HG03196 (cell line): ENCODE measurements at regions not wholly inside any gene's neighbourhood (a gene's known extent, or its start where the extent isn't known, plus 50 kb on each side); places are given as distances from the start of the nearest gene placed in this dataset.
"Not testable (repeated sequence)": the region's sequence is repeated elsewhere in the genome, so short reads cannot be mapped to it uniquely, and the experiment has no call there.

ENCODE experiments used
- ATAC-seq: cut with Tn5 transposase; IDR thresholded peaks from one replicate; pipeline ENCODE4 v1.9.1; 2021; ENCODE audit not compliant: unreplicated experiment

DNA sequence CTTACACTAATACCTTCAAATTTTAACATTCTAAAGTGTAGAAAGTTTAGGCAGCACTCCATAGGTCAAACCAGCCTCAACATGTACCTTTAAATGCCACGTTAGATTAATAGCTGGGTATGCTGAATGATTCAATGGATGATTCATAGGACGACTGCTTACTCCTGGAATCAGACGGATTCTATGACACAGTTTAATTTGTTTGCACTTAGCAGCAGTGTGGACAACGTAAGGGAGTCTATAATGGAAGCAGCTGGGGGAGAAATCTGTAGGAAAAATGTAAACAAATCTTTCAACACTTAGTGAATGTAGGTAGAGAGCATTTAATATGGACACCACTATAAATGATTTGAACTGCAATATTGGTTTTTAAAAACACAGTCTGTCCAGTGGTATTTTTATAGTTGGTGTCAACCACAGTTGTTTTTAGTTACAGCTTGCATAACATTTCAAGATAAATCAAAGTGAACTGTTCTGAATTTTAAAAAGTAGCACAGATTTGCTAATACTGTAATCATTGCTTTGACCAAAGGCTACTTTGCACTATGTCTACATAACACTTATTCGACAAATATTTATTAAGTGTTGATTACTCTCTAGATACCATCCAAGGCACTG is 701.5 kb upstream of the MEF2C start:
- ATAC-seq: no peak

DNA sequence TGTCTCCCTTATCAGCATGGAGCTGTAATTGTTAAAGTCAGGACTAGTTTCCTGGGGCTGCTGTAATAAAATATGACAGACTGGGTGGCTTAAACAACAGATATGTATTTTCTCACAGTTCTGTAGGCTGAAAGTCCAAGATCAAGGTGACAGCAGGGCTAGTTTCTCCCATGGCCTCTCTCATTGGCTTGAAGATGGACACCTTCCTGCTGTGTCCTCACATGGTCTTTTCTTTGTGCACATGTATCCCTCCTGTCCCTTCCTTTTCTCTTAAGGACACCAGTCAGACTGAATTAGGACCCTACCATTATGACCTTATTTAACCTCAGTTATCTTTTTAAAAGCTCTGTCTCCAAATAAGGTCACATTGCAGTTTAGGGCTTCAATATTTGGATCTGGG is 700.5 kb upstream of the MEF2C start:
- ATAC-seq: no peak

DNA sequence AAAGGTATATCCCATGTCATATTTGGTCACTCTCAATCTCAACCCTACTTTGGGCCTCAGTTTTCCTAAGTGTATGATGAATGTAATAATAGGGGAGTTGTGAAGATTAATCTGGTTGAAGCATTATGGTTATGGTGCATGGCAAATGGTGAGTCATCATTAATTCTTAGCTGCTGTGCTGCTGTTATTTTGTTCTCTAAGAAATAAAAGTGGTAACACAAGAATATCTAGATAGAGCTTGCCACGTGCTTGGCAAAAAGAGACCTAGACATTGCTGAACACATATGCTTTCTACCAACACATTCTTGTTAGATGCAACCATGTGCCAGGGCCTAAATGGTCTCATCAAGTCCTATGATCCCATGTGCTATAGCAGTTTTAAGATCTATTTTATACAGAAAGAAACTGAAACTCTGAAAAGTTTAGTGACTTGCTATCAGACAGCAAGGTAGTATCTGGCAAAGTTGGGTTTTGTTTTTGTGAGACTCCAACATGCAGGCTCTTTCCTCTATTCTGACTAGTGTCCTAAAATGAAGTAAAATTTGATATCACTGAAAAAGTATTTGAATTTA is 699.9 kb upstream of the MEF2C start:
- ATAC-seq: no peak

DNA sequence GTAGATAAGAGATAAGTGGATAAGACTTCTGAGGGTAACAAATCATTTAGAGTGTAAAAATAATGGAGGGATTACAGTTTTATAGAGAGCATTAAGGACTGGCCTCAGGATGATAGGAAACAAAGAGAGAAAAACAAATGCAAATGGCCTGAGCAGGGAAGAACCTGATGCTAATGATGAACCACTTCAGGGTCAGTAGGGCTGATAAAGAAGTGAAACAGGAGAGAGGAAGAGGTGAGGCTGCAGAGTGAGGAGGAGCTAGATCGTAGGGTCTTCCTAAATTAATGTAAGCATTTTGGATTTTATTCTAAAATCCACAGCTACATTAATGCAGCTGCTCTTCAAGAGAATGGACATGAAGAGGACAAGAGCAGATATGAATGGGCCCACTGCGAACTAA is 698.0 kb upstream of the MEF2C start:
- no peak for ATAC-seq

DNA sequence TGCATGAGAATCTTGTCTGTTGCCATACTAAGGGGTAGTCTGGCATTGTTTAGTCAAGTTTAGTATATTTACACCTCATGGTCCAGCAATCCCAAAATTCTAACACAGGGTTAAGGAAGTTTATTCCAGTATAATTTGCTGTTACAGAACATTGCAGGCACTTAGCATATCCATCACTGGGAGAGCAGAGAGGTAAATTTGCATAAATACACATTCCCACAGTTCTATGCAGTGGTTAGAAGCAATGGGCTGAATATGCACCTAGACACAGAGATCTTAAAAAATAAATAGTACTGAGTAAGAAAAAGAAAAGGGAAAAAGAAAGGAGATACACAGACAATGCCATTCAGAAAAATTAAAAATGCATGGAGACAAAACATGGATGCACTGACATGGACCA is 692.3 kb upstream of the MEF2C start:
- ATAC-seq: no peak

DNA sequence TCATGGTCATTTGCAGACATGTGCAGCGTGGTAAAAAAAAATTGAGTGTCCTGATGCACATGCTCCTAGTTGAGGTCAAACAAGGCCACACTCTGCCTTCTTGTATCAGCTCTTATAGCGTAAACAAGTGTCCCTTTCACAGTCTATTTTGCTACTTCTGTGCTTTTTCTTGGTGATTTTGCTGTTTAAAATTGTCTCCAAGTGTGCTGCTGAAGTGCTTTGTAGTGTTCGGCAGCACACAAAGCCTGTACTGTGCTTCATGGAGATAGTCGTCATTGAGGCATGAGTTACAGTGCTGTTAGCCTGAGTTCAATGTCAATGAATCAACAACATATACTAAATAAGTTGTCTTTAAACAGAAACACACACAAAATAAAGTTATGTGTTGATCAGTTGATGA is 690.4 kb upstream of the MEF2C start:
- ATAC-seq: no peak

DNA sequence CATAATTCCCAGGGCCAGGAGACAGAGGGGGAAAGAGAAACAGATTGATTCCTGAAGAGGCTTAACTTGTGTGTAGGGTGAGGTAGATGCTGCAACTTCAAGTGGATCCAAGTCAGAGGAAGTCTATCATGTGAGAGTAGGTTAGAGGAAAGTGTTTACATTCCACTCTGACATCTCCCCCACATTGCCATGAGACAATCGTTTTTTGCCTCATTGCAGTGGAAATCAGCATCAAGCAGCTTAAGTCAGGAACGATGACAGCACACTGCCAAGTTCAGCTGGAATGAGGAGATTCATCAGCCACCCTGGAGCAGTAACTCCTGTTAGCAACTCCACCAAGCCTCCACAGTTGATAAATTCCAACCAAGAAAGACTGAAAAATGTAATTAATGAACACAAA is 689.7 kb upstream of the MEF2C start:
- no peak for ATAC-seq

DNA sequence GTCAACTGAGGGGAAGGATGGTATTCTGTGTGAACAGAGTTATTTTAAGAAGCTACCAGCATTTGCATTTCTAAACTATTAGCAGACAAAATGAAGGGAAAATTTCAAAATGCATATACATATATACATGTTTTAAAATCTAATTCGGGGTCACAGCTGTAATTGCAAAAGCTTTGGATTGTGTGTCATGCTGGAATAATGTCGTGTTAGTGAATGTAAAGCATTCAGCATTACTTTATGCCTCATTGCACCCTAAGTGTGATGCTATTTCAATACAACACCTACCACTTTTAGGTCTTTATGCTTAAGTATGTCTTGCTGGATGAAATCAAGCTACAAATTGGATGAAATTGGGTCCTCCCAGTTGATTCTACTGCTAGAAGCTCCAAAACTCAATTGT is 687.6 kb upstream of the MEF2C start:
- no peak for ATAC-seq

DNA sequence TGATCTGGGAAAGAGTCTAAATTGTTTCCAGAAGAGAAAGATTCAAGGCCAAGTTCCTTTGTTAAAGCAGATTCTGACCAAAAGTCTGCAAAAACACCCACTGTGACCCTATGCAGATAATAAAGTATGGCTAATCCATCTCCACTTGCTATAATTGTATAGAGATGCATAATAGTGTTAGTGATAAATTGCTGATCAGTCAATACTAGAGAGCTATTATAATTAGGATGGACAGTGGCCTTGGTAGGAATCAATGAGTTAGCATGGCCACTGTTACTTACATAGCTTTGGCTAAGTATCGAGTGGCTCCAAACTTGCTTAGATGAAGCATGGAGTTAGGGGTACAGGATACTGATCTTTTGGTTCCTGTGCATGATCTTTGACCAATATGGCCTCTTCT is 683.4 kb upstream of the MEF2C start:
- ATAC-seq: no peak

DNA sequence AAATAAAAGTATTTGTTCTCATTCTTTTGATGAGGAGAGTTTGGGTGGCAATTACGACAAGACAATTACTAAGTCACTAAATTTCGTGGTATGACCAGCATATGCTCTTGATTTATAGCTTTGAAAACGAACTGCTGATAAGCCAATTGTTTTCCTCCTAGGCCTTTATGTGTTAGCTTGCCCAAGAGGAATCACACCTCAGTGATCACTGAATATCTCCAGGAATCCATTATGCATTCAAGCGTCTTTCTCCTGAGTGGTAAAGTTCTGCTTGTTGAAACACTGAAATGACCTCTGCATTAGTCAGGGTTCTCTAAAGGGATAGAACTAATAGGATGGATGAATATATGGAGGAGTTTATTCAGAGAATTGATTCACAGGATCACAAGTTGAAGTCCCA is 677.7 kb upstream of the MEF2C start:
- ATAC-seq: no peak

DNA sequence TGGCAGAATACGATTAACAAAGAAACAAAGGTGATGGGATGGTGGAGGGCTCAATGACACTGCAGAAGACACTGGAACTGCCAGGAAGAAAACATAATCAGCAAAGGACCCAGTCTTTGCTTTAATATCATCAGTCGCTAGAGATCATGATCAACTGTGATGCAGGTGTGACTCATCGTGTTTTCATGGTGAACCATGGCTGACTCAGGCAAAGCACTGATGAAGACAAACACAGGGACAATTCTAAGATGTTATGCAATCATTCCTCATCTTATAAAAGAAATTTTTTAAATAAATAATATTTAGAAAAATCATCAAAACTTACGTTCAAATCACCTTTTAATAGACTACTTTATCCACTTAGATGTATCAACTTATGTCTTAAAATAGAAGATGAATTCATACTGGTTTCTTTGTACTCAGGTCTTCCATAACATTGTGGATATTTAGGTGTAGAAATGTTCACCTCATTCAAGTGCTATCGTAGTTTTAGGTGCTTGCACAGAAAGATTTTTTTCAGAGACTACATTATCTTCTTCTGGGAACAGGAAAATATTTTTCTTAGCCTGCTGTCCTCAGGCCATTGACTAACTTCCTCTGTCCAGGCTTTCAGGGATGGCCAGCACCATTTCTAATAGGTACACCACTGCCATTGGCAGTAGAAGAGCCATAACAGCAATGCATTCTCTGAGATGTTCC is 673.4 kb upstream of the MEF2C start:
- no peak for ATAC-seq

DNA sequence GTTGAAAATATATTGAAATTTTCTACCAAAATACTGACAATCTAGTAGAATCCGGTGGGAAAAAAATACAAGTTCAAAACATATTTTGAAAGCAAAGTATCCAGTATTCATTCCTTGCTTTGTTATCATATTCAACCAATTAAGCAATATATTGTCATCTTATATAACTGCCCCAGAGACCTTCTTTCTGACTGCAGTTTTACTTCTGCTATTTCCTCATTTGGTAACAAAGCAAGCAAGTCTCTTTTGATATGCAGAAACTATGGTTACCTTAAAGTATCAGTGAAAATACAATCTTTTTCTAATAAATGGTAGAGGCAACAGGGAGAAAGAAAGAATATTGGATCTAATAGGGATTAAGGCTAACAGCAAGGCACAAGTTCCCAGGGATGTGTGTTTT is 663.7 kb upstream of the MEF2C start:
- no peak for ATAC-seq

DNA sequence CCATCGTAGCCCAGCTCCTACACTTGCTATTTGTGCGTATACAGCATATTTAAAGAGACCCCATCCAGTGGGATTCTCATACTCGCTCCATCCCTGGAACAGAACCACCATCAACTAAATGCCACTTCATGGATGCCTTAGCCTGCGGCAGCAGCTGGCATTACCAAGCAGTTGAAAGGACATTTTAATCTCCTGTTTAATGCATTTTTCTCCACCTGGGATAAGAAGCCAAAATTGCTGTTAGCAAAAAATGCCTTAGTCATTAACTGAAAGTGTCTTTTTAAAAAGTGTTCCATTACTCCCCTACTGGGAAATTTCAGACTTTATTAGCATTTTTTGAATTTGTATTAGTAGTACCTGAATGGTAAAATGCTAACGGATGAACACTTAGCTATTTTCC is 662.6 kb upstream of the MEF2C start:
- ATAC-seq: no peak

DNA sequence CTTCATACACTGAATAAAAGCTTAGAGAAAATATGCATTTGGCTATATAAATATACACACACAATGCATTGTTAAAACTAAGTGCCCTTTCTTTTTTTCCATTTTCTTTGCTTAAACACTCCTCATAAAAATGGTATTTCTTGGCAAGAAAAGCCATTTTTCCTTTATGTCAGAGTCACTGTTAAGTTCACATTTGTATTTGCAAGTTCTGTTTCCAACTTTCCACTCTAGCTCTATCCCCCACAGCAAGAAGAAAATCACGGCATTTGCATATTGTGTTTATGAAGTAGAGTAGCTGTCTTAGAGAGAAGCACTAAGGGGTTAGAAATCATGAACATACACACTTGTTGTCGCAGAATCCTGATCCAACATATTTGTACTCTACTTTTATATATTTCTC is 662.1 kb upstream of the MEF2C start:
- no peak for ATAC-seq

DNA sequence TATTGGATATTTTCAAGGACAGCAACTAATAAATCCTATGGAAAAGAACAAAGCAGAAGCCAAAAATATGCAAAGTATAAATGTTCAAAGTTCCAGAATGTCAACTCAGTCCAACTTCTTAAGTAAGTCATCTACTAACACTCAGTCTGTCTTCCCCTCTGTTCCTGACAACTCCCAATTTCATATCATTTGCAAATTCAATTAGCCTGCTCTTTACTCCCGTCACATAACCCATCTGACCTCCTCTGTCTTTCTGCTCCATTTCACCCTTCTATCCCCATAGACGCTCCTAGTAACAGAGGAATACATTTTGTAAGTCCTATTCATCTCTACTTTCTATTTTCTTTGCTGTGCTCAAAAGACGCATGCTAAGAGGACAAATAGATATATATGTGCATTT is 659.8 kb upstream of the MEF2C start:
- ATAC-seq: no peak

DNA sequence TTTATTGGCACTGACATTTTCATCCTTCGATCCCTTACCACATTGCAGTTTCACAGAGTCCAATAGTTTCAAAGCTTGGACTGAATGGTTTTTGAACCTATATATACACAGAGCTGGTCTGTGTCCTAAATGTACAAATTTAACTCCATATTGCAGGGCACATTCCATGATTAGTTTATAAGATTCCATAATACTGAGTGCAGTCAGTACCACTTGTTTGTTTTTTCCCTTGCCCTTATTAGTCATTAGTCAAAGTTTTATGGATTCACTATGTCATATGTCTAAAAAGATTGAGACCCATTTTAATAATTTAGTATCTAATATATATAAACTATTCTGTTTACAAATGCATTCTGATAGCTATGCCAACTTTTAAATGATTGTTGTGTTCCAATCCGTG is 654.8 kb upstream of the MEF2C start:
- ATAC-seq: no peak

DNA sequence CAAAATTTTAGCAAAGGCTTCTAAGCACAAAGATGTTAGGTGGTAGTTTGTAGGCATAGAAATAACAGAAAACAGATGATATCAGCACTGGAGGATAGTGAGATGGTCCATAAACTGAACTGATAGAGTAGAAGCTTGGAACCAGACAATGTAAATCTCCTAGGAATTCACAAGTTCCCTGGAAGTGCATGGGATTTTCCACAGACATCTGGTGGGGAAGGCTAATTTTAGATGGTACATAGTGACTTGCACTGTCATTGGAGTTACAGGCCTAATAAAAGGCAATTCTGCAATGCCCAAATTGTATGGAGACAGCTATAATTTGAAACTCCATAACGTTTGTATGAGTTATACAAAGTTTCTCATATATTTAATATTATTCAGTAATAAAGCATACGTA is 653.0 kb upstream of the MEF2C start:
- ATAC-seq: no peak

DNA sequence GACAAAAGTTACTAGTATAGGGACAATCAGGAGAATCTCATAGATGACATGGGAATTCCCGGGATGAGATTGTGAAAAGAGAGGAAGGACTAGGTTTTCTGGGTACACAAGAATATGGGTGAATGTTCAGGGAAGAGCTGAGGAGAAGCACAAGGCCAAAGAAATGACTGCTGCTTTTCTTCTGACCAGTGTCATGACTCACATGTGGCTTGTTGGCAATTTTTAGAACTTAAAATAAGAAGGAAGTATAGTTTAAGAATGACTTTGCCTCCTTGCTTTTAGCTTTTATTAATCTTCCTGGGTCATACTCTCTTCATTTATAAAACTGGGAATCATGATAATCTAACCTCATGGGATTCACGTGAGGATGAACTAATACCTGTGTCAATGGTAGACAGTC is 652.4 kb upstream of the MEF2C start:
- ATAC-seq: no peak

DNA sequence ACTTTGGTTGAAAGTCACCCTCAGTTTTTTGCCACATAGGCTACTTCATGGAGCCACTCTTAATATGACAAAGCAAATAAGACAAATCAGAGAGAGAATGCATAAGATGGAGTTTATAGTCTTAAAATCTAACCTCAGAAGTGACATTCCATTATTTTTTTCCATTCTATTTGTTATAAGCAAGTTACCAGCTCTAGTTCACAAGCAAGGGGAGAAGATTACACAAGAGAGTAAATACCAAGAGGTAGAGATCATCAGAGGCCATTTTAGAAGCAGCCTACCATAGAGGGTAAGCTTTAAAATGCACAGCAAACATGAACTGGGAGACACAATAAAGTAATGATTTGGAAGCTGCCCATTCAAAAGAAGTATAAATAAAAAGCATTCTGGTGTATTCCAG is 651.3 kb upstream of the MEF2C start:
- ATAC-seq: no peak

DNA sequence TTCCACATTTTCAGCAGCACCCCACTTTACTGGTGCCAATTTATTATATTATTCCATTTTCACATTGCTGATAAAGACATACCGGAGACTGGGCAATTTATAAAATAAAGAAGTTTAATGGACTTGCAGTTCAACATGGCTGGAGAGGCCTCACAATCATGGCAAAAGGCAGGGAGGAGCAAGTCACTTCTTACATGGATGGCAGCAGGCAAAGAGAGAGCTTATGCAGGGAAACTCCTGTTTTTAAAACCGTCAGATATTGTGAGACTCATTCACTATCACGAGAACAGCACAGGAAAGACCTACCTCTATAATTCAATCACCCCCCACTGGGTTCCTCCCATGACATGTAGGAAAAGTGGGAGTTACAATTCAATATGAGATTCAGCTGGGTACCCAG is 641.8 kb upstream of the MEF2C start:
- ATAC-seq: no peak

DNA sequence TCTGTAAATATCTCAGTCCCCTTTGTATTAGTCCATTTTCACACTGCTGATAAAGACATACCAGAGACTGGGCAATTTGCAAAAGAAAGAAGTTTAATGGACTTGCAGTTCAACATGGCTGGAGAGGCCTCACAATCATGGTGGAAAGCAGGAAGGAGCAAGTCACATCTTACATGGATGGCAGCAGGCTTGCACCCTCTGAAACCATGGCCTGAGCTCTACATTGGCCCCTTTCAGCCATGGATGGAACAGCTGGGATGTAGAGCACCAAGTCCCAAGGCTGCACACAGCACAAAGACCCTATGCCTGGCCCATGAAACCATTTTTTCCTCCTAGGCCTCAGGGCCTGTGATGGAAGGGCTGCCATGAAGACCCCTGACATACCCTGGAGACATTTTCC is 640.9 kb upstream of the MEF2C start:
- ATAC-seq: not testable (repeated sequence)

DNA sequence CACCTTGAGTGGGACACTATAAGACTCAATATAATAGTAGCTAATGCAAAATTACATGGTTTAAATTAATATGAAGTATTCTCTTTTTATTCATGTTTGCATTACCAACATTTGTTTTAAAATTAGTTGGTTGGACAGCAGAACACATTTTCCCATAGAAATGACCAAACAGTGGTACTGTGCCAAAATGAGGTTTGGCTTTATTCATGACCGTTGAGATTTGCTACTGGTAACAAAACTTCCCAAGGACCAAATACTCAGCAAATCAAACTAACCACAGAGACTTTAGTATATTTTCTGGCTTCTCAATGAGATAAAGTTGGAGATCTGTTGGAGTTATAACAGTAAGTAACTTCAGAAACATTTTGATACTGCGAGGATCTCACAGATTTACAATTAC is 637.8 kb upstream of the MEF2C start:
- no peak for ATAC-seq
